Endodermal cell (in vitro differentiated cells): ENCODE measurements at regions not wholly inside any gene's neighbourhood (a gene's known extent, or its start where the extent isn't known, plus 50 kb on each side); places are given as distances from the start of the nearest gene placed in this dataset.

Source experiments
- DNase-seq: peaks from one replicate; pipeline ENCODE4 v3.0.0-alpha.2; 2017
- H3K27ac ChIP-seq: 2 replicates; pipeline ENCODE4 v1.5.1; 2013; ENCODE audit warnings: mild to moderate bottlenecking, low read depth, low read length, moderate library complexity
- H3K27me3 ChIP-seq: 2 replicates; pipeline ENCODE4 v1.6.1; 2013; ENCODE audit warnings: mild to moderate bottlenecking, low read length, moderate library complexity; ENCODE audit not compliant: insufficient read depth, control insufficient read depth, poor library complexity, severe bottlenecking
- H3K36me3 ChIP-seq: 2 replicates; pipeline ENCODE4 v1.7.0; 2013; ENCODE audit warnings: mild to moderate bottlenecking, low read length, moderate library complexity; ENCODE audit not compliant: control insufficient read depth, insufficient read depth
- H3K4me1 ChIP-seq: one replicate; pipeline ENCODE4 v1.7.0; 2013; ENCODE audit warnings: low read length; ENCODE audit not compliant: control insufficient read depth, insufficient read depth
- H3K4me3 ChIP-seq: 2 replicates; pipeline ENCODE4 v1.5.1; 2013; ENCODE audit warnings: mild to moderate bottlenecking, low read length, moderate library complexity
- H3K9ac ChIP-seq: 2 replicates; pipeline ENCODE4 v1.6.1; 2013; ENCODE audit warnings: mild to moderate bottlenecking, low read length, moderate library complexity; ENCODE audit not compliant: poor library complexity, severe bottlenecking; ENCODE audit errors: extremely low read depth
- H3K9me3 ChIP-seq: 2 replicates; pipeline ENCODE4 v1.6.1; 2013; ENCODE audit warnings: mild to moderate bottlenecking, low read length, moderate library complexity; ENCODE audit not compliant: control insufficient read depth
- H3K27ac Mint-ChIP-seq: 2 replicates; pipeline ENCODE4 v1.8.0; 2020; ENCODE audit warnings: mixed read lengths
- H3K27me3 Mint-ChIP-seq: 2 replicates; pipeline ENCODE4 v1.8.0; 2021; ENCODE audit warnings: mild to moderate bottlenecking, mixed read lengths; ENCODE audit not compliant: insufficient read depth
- H3K36me3 Mint-ChIP-seq: 2 replicates; pipeline ENCODE4 v1.8.0; 2020; ENCODE audit warnings: low read depth, mixed read lengths
- H3K4me1 Mint-ChIP-seq: 2 replicates; pipeline ENCODE4 v1.8.0; 2020; ENCODE audit warnings: mixed read lengths
- H3K4me3 Mint-ChIP-seq: 2 replicates; pipeline ENCODE4 v1.8.0; 2020; ENCODE audit warnings: mild to moderate bottlenecking, moderate library complexity, mixed read lengths
- H3K9me3 Mint-ChIP-seq: 2 replicates; pipeline ENCODE4 v1.8.0; 2020; ENCODE audit warnings: mild to moderate bottlenecking, mixed read lengths
- WGBS, 2 experiments: methylation state at CpG; one replicate each; pipeline versions ENCODE4 v1.1.5 to v1.1.7; 2013; ENCODE audit warnings: missing lambda C conversion rate in 2 of 2, mixed read lengths in 1 of 2; ENCODE audit not compliant: insufficient coverage in 1 of 2, insufficient read length in 1 of 2; 5-methylcytosine and 5-hydroxymethylcytosine counted together
- TF ChIP-seq, protein P1 (sequence below): fragments of 200-600 bp; sonication (generic); conservative IDR thresholded peaks from 2 replicates; pipeline ENCODE4 v1.5.0; 2021; ENCODE audit warnings: antibody characterized with exemption, mild to moderate bottlenecking

DNA sequence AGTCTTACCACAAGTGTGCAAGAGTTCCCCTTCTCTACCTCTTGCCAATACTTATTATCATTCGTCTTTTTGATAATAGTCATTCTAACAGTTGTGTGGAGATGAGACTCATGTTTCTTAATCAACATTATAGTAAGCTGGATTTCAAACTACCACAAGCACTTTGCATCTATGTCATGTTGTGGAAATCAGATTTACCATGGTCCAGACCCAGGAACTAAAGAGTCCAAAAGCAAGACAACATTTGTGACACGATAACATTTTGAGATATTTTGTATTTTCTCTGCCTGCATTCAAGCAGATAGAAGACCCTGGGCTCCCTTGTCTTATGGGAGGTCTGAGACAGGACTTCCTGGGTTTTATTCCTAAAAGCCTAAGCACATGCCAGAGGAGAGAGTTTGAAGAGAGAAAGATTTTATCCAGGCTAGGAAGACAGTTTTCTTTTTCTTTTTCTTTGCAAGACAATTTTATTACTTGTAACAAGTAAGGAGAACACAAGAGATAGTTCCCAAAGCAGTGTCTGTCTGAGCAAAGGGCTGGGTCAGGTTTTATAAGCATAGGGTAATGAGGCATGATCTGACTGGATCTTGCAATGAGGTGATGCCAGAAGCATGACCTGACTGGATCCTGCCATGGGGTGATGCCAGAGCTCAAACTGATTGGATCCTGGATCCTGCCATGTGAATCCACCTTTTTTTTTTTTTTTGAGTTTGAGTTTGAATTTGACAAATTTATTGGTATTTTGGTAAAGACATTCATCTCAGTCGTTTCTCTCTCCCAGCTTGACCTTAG is 180.5 kb upstream of the HMGA2 start:
- Mint-ChIP-seq H3K9me3 (no peaks in the 10 kb centered on the region), H3K4me3 (no peak overlapping the region), H3K27me3 (peaks cover 22% of the 10 kb centered on the region), H3K27ac (no peak overlapping the region), H3K36me3 (no peaks in the 10 kb centered on the region), H3K4me1 (peaks cover 6% of the 10 kb centered on the region)
- Histone ChIP-seq H3K27ac (no peak overlapping the region), H3K27me3 (no peaks in the 10 kb centered on the region), H3K4me3 (no peak overlapping the region), H3K9me3 (no peaks in the 10 kb centered on the region), H3K9ac (no peak overlapping the region), H3K4me1 (peaks cover 3% of the 10 kb centered on the region), H3K36me3 (no peaks in the 10 kb centered on the region)
- 98 to 100% methylated on average over 2 to 3 of the region's 3 CpGs for WGBS, 2 experiments
- DNase-seq: no peak
- TF ChIP-seq, protein P1, sequence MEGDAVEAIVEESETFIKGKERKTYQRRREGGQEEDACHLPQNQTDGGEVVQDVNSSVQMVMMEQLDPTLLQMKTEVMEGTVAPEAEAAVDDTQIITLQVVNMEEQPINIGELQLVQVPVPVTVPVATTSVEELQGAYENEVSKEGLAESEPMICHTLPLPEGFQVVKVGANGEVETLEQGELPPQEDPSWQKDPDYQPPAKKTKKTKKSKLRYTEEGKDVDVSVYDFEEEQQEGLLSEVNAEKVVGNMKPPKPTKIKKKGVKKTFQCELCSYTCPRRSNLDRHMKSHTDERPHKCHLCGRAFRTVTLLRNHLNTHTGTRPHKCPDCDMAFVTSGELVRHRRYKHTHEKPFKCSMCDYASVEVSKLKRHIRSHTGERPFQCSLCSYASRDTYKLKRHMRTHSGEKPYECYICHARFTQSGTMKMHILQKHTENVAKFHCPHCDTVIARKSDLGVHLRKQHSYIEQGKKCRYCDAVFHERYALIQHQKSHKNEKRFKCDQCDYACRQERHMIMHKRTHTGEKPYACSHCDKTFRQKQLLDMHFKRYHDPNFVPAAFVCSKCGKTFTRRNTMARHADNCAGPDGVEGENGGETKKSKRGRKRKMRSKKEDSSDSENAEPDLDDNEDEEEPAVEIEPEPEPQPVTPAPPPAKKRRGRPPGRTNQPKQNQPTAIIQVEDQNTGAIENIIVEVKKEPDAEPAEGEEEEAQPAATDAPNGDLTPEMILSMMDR: no peak

DNA sequence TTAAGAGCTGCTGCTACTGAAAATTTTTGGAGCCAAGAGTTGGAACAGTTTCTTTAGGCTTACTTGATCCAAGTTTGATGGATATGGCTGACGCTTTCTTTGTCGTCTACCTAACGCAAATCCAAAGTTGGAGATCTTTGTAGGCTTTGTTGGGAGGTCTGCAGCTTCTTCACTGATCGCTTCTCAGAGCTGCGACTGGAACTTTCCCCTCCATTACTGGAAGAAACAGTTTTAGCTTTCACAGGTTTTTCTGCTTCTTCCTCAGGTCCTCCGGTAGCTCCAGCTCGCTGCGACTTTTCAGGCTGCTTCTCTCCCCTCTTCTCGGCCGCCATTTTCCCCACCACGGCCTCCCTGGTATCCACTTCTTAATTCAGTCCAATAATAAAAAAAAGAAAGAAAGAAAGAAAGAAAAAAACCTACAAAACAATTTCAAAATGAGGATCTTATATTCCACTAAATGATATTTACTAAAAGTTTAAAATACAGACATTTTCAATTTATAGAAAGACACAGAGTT is 178.1 kb upstream of the HMGA2 start:
- H3K4me1 ChIP-seq: no peaks in the 10 kb centered on the region
- DNase-seq: no peak
- no peak overlapping the region for H3K4me3 ChIP-seq
- Mint-ChIP-seq H3K27me3 (peaks cover 10% of the 10 kb centered on the region), H3K9me3 (no peaks in the 10 kb centered on the region), H3K4me1 (no peaks in the 10 kb centered on the region), H3K4me3 (no peak overlapping the region), H3K36me3 (no peaks in the 10 kb centered on the region), H3K27ac (no peak overlapping the region)
- H3K9me3 ChIP-seq: no peaks in the 10 kb centered on the region
- WGBS, 2 experiments: 95 to 100% methylated on average over 7 to 11 of the region's 11 CpGs
- H3K27ac ChIP-seq: no peak overlapping the region
- no peak overlapping the region for H3K9ac ChIP-seq
- TF ChIP-seq, protein P1: no peak
- H3K36me3 ChIP-seq: no peaks in the 10 kb centered on the region
- no peaks in the 10 kb centered on the region for H3K27me3 ChIP-seq

DNA sequence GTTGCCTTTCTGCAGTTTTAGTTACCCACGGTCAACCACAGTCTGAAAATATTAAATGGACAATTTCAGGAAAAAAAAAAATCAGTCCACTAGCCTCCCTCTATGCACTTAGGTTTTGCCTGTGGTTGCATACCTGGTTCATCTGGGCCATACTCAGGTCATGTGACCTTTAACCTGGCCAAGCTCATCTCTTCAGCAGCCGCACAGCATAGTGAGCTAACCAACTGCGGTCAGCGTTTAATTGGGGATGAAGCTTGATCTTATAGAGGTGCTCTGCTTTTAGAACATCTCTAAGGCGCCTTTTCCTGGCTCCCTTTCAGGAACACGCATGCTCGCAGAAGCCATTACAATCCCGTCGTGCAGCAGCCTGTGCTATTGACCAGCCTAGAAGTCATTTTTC is 177.2 kb upstream of the HMGA2 start:
- TF ChIP-seq, protein P1: no peak
- no peaks in the 10 kb centered on the region for H3K36me3 ChIP-seq
- Mint-ChIP-seq H3K4me3 (no peak overlapping the region), H3K36me3 (no peaks in the 10 kb centered on the region), H3K9me3 (no peaks in the 10 kb centered on the region), H3K27ac (no peak overlapping the region), H3K4me1 (no peaks in the 10 kb centered on the region), H3K27me3 (peaks cover 4% of the 10 kb centered on the region)
- no peak overlapping the region for H3K9ac ChIP-seq
- WGBS, 2 experiments: 96 to 98% methylated on average over 7 to 9 of the region's 9 CpGs
- H3K27ac ChIP-seq: no peak overlapping the region
- H3K27me3 ChIP-seq: no peaks in the 10 kb centered on the region
- H3K4me1 ChIP-seq: no peaks in the 10 kb centered on the region
- no peak for DNase-seq
- no peak overlapping the region for H3K4me3 ChIP-seq
- H3K9me3 ChIP-seq: no peaks in the 10 kb centered on the region
